OCI-LY3 (cell line): ENCODE measurements at regions not wholly inside any gene's neighbourhood (a gene's known extent, or its start where the extent isn't known, plus 50 kb on each side); places are given as distances from the start of the nearest gene placed in this dataset.

Experiments
- CTCF ChIP-seq: fragments of 200-600, 300-600 bp; sonication (generic); IDR thresholded peaks from 2 replicates; pipeline ENCODE4 v1.5.1; 2014; ENCODE audit warnings: antibody characterized with exemption, low read length, low read depth
- EZH2phosphoT487 ChIP-seq: fragments of 200-600 bp; shearing (Covaris generic); IDR thresholded peaks from 2 replicates; pipeline ENCODE4 v1.6.1; 2018; ENCODE audit warnings: antibody characterized with exemption, mixed run types, low read depth

DNA sequence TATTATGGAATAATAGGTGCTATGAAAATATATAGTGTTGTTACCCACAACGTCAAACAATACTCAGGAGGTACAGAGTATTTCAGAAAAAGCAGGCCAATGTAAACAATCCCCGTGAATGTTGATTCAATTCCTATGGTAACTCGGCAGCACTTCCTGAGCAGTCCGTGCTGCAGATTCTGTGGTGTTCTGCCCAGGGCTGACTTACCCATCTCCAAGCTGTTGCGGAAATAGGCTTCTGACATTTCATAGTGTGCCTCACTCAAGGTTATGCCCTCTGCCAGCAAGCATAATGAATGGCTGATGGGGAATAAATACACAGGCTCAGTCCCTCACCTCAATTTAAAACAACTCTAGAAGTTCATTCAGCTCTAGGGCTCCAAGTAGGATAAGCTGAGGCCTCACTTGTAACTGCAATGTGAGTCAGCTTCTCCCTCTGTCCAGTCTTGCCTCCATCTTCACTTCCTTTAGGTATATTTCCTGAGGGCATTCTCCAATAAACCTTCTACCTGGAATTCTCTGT lies 177.6 kb downstream of the GNAI1 start:
- TF ChIP-seq CTCF = no peak
- TF ChIP-seq EZH2phosphoT487 = no peak
